Endodermal cell (in vitro differentiated cells): ENCODE measurements at regions not wholly inside any gene's neighbourhood (a gene's known extent, or its start where the extent isn't known, plus 50 kb on each side); places are given as distances from the start of the nearest gene placed in this dataset.

Source experiments
- DNase-seq: peaks from one replicate; pipeline ENCODE4 v3.0.0-alpha.2; 2017
- H3K27ac ChIP-seq: 2 replicates; pipeline ENCODE4 v1.5.1; 2013; ENCODE audit warnings: mild to moderate bottlenecking, low read depth, low read length, moderate library complexity
- H3K27me3 ChIP-seq: 2 replicates; pipeline ENCODE4 v1.6.1; 2013; ENCODE audit warnings: mild to moderate bottlenecking, low read length, moderate library complexity; ENCODE audit not compliant: insufficient read depth, control insufficient read depth, poor library complexity, severe bottlenecking
- H3K36me3 ChIP-seq: 2 replicates; pipeline ENCODE4 v1.7.0; 2013; ENCODE audit warnings: mild to moderate bottlenecking, low read length, moderate library complexity; ENCODE audit not compliant: control insufficient read depth, insufficient read depth
- H3K4me1 ChIP-seq: one replicate; pipeline ENCODE4 v1.7.0; 2013; ENCODE audit warnings: low read length; ENCODE audit not compliant: control insufficient read depth, insufficient read depth
- H3K4me3 ChIP-seq: 2 replicates; pipeline ENCODE4 v1.5.1; 2013; ENCODE audit warnings: mild to moderate bottlenecking, low read length, moderate library complexity
- H3K9ac ChIP-seq: 2 replicates; pipeline ENCODE4 v1.6.1; 2013; ENCODE audit warnings: mild to moderate bottlenecking, low read length, moderate library complexity; ENCODE audit not compliant: poor library complexity, severe bottlenecking; ENCODE audit errors: extremely low read depth
- H3K9me3 ChIP-seq: 2 replicates; pipeline ENCODE4 v1.6.1; 2013; ENCODE audit warnings: mild to moderate bottlenecking, low read length, moderate library complexity; ENCODE audit not compliant: control insufficient read depth
- H3K27ac Mint-ChIP-seq: 2 replicates; pipeline ENCODE4 v1.8.0; 2020; ENCODE audit warnings: mixed read lengths
- H3K27me3 Mint-ChIP-seq: 2 replicates; pipeline ENCODE4 v1.8.0; 2021; ENCODE audit warnings: mild to moderate bottlenecking, mixed read lengths; ENCODE audit not compliant: insufficient read depth
- H3K36me3 Mint-ChIP-seq: 2 replicates; pipeline ENCODE4 v1.8.0; 2020; ENCODE audit warnings: low read depth, mixed read lengths
- H3K4me1 Mint-ChIP-seq: 2 replicates; pipeline ENCODE4 v1.8.0; 2020; ENCODE audit warnings: mixed read lengths
- H3K4me3 Mint-ChIP-seq: 2 replicates; pipeline ENCODE4 v1.8.0; 2020; ENCODE audit warnings: mild to moderate bottlenecking, moderate library complexity, mixed read lengths
- H3K9me3 Mint-ChIP-seq: 2 replicates; pipeline ENCODE4 v1.8.0; 2020; ENCODE audit warnings: mild to moderate bottlenecking, mixed read lengths
- WGBS, 2 experiments: methylation state at CpG; one replicate each; pipeline versions ENCODE4 v1.1.5 to v1.1.7; 2013; ENCODE audit warnings: missing lambda C conversion rate in 2 of 2, mixed read lengths in 1 of 2; ENCODE audit not compliant: insufficient coverage in 1 of 2, insufficient read length in 1 of 2; 5-methylcytosine and 5-hydroxymethylcytosine counted together
- TF ChIP-seq, protein P1 (sequence below): fragments of 200-600 bp; sonication (generic); conservative IDR thresholded peaks from 2 replicates; pipeline ENCODE4 v1.5.0; 2021; ENCODE audit warnings: antibody characterized with exemption, mild to moderate bottlenecking

DNA sequence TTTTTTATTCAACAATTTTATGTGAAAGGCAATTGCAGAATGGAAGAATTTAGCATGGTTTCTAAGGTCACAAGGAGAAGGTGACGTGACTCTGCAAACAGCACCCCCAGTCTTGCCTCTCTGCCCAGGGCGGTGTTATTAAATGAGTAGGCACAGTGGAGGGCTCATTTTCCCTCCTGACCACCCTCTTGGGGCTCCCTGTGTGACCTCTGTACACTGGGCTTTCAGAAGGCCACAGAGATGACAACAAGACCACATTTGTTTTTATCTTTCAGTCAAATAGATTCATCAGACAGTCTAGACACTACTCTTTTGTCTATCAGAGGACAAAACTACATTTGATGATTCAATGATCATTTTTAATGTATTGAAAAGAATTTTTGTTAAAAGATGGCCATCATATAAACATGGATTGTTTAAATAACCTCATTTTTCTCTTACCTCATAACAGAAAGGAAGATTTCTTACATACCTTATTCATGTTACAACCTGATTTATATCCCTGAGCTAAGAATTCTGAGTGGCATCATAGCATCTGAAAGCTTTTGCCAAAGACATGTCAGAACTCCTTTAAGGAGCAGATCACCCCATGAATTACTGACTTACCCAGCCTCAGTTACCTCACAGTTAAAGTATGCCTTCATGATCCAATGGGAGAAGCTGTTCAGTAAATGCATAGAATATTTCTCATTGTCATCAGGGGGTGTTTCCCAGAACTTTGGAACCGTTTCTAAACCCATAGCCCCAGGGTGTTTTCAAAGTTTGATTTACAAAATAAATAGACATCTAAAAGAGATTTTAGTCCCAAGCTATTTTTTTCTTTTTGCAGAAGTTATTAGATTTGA, 184.0 kb upstream of the RFC3 start:
- no peak overlapping the region for H3K4me3 ChIP-seq
- Mint-ChIP-seq H3K36me3 (no peaks in the 10 kb centered on the region), H3K9me3 (no peaks in the 10 kb centered on the region), H3K4me3 (no peak overlapping the region), H3K27me3 (peaks cover 17% of the 10 kb centered on the region), H3K4me1 (peaks cover 33% of the 10 kb centered on the region), H3K27ac (no peak overlapping the region)
- H3K9ac ChIP-seq, result no peak overlapping the region
- peaks cover 35% of the 10 kb centered on the region for H3K27me3 ChIP-seq
- no peaks in the 10 kb centered on the region for H3K9me3 ChIP-seq
- TF ChIP-seq, protein P1, sequence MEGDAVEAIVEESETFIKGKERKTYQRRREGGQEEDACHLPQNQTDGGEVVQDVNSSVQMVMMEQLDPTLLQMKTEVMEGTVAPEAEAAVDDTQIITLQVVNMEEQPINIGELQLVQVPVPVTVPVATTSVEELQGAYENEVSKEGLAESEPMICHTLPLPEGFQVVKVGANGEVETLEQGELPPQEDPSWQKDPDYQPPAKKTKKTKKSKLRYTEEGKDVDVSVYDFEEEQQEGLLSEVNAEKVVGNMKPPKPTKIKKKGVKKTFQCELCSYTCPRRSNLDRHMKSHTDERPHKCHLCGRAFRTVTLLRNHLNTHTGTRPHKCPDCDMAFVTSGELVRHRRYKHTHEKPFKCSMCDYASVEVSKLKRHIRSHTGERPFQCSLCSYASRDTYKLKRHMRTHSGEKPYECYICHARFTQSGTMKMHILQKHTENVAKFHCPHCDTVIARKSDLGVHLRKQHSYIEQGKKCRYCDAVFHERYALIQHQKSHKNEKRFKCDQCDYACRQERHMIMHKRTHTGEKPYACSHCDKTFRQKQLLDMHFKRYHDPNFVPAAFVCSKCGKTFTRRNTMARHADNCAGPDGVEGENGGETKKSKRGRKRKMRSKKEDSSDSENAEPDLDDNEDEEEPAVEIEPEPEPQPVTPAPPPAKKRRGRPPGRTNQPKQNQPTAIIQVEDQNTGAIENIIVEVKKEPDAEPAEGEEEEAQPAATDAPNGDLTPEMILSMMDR, result no peak
- H3K27ac ChIP-seq, result peak overlapping the region; percentile 52
- peaks cover 6% of the 10 kb centered on the region for H3K4me1 ChIP-seq
- no peak for DNase-seq
- no peaks in the 10 kb centered on the region for H3K36me3 ChIP-seq
- 72 to 84% methylated on average over 2 of the region's 3 CpGs for WGBS, 2 experiments

DNA sequence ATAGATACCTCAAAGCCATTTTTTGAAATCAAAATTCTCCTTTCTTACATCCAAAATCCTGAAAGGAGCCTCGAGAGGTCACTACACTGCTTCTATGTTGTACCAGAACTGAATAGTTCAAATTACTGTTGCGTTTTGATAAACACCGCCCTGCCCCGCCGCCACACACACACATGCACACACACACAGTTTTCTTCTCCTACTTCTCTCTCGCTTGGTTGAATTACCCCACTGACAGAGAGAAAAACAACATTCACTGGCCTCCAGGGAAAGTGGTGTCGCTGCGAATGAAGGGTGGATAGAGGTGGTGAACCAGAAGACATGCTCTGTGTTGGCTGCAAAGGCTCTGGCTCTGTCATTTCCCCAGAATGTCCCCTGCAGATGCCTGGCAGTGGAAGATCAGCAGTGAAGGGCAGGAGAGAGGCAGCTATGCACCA, 183.4 kb upstream of the RFC3 start:
- H3K36me3 ChIP-seq, result no peaks in the 10 kb centered on the region
- peaks cover 39% of the 10 kb centered on the region for H3K27me3 ChIP-seq
- TF ChIP-seq, protein P1, result no peak
- Mint-ChIP-seq H3K4me1 (peaks cover 38% of the 10 kb centered on the region), H3K4me3 (no peak overlapping the region), H3K27me3 (peaks cover 16% of the 10 kb centered on the region), H3K27ac (no peak overlapping the region), H3K36me3 (no peaks in the 10 kb centered on the region), H3K9me3 (no peaks in the 10 kb centered on the region)
- no peaks in the 10 kb centered on the region for H3K9me3 ChIP-seq
- WGBS, 2 experiments, result 94 to 100% methylated on average over 2 to 8 of the region's 8 CpGs
- no peak overlapping the region for H3K4me3 ChIP-seq
- peak overlapping the region; percentile 52 for H3K27ac ChIP-seq
- peaks cover 6% of the 10 kb centered on the region for H3K4me1 ChIP-seq
- no peak for DNase-seq
- no peak overlapping the region for H3K9ac ChIP-seq

DNA sequence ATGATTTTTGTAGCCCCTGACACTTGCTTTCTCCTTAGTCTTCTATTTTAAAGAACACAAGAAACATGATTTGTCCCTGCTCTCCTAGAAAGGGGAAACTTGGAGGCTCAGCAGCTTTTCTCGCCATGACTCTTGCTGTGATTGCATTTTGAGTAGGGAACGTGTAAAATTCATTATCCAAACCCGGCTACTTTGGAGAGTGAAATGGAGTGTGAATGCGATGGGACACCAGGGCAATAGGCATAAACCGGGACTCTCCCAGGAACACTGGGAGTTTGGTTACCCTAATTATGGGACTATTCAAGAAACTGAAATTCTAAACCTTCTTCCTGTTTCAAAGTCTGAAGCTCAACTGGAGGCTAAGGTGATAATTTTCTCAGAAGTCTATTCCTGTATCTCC, 181.7 kb upstream of the RFC3 start:
- WGBS, 2 experiments, result 80 to 84% methylated on average over 5 of the region's 5 CpGs
- no peak for DNase-seq
- H3K27me3 ChIP-seq, result peaks cover 33% of the 10 kb centered on the region
- H3K4me3 ChIP-seq, result no peak overlapping the region
- Mint-ChIP-seq H3K36me3 (no peaks in the 10 kb centered on the region), H3K27me3 (peaks cover 16% of the 10 kb centered on the region), H3K4me1 (peaks cover 55% of the 10 kb centered on the region), H3K4me3 (no peak overlapping the region), H3K9me3 (no peaks in the 10 kb centered on the region), H3K27ac (no peak overlapping the region)
- no peaks in the 10 kb centered on the region for H3K9me3 ChIP-seq
- TF ChIP-seq, protein P1, result no peak
- H3K36me3 ChIP-seq, result no peaks in the 10 kb centered on the region
- peaks cover 9% of the 10 kb centered on the region for H3K4me1 ChIP-seq
- no peak overlapping the region for H3K9ac ChIP-seq
- H3K27ac ChIP-seq, result no peak overlapping the region
